GM19467 (cell line): ENCODE measurements at regions not wholly inside any gene's neighbourhood (a gene's known extent, or its start where the extent isn't known, plus 50 kb on each side); places are given as distances from the start of the nearest gene placed in this dataset.

Source experiments
- ATAC-seq: cut with Tn5 transposase; IDR thresholded peaks from one replicate; pipeline ENCODE4 v1.9.1; 2021; ENCODE audit warnings: mild to moderate bottlenecking, moderate library complexity; ENCODE audit not compliant: unreplicated experiment

GRCh38 chr7:47640265-47640664 is 58.4 kb upstream of the TNS3 start:
- ATAC-seq: no peak

- ATAC-seq: no peak
Measured at GRCh38 chr7:47639495-47640110, 57.7 kb upstream of the TNS3 start.

- no peak for ATAC-seq
Measured at GRCh38 chr7:47638679-47639315, 56.9 kb upstream of the TNS3 start.

GRCh38 chr7:47636433-47637175 is 54.7 kb upstream of the TNS3 start:
- no peak for ATAC-seq

- ATAC-seq: no peak
Measured at GRCh38 chr7:47636081-47636432, 54.1 kb upstream of the TNS3 start.

- ATAC-seq: no peak
Measured at GRCh38 chr7:47635091-47636080, 53.5 kb upstream of the TNS3 start.

GRCh38 chr7:47634273-47634672 is 52.4 kb upstream of the TNS3 start:
- no peak for ATAC-seq

- ATAC-seq: no peak
Measured at GRCh38 chr7:47633134-47633533, 51.2 kb upstream of the TNS3 start.
